Gastrocnemius medialis (tissue), 4 donors: ENCODE measurements at regions not wholly inside any gene's neighbourhood (a gene's known extent, or its start where the extent isn't known, plus 50 kb on each side); places are given as distances from the start of the nearest gene placed in this dataset.

ENCODE experiments used
- POLR2A ChIP-seq, 2 donors: fragments of 450-650 bp; IDR thresholded peaks; one replicate each; pipeline ENCODE4 v1.6.1; 2017; ENCODE audit warnings: antibody characterized with exemption in 2 of 2, mild to moderate bottlenecking in 2 of 2, moderate library complexity in 2 of 2
- TF ChIP-seq, protein P1 (sequence below), 5 experiments: fragments of 450-650 bp in 3 of 5; fragments of 200-600 bp in 2 of 5; sonication (generic) in 2 of 5; IDR thresholded peaks in 4 of 5; conservative IDR thresholded peaks in 1 of 5; 1 replicate in 4 of 5; 2 replicates in 1 of 5; pipeline ENCODE4 v1.5.1; 2016 to 2019; ENCODE audit warnings: antibody characterized with exemption in 5 of 5, mild to moderate bottlenecking in 3 of 5, moderate library complexity in 3 of 5

DNA sequence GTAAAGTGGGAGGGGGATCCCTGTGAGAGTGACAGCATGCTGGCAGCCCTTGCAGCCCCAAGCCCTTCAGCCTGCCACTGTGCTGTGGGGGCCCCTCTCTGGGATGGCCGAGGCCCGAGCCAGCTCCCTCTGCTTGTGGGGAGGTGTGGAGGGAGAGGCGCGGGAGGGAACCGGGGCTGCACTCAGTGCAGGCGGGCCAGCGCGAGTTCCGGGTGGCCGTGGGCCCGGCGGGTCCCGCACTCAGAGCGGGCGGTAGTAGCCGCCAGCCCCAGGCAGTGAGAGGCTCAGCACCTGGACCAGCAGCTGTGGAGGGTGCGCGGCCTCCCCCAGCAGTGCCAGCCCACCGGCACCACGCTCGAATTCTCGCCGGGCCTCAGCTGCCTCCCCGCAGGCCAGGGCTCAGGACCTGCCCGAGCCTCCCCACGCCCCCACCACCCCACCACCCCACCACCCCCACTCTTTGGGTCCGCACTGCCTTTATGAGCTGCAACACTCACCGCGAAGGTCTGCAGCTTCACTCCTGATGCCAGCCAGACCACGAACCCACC is 208.1 kb downstream of the CDH19 start:
- TF ChIP-seq, protein P1, sequence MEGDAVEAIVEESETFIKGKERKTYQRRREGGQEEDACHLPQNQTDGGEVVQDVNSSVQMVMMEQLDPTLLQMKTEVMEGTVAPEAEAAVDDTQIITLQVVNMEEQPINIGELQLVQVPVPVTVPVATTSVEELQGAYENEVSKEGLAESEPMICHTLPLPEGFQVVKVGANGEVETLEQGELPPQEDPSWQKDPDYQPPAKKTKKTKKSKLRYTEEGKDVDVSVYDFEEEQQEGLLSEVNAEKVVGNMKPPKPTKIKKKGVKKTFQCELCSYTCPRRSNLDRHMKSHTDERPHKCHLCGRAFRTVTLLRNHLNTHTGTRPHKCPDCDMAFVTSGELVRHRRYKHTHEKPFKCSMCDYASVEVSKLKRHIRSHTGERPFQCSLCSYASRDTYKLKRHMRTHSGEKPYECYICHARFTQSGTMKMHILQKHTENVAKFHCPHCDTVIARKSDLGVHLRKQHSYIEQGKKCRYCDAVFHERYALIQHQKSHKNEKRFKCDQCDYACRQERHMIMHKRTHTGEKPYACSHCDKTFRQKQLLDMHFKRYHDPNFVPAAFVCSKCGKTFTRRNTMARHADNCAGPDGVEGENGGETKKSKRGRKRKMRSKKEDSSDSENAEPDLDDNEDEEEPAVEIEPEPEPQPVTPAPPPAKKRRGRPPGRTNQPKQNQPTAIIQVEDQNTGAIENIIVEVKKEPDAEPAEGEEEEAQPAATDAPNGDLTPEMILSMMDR (IDR thresholded peaks at IDR 0.05 in 4 of 5, conservative IDR thresholded peaks at IDR 0.05 in 1 of 5), result no peak
- no peak for TF ChIP-seq POLR2A (IDR thresholded peaks at IDR 0.05)
